Activated naive CD8-positive, alpha-beta T cell treated with anti-CD3 and anti-CD28 coated beads for 36 hours (primary cell): ENCODE measurements at regions not wholly inside any gene's neighbourhood (a gene's known extent, or its start where the extent isn't known, plus 50 kb on each side); places are given as distances from the start of the nearest gene placed in this dataset.
"Not testable (repeated sequence)": the region's sequence is repeated elsewhere in the genome, so short reads cannot be mapped to it uniquely, and the experiment has no call there.

Source experiments
- DNase-seq: peaks from one replicate; pipeline ENCODE4 v3.0.0; 2021
- H3K27ac Mint-ChIP-seq: one replicate; pipeline ENCODE4 v1.8.0; 2022; ENCODE audit warnings: mild to moderate bottlenecking, moderate library complexity, mixed read lengths
- H3K27me3 Mint-ChIP-seq: one replicate; pipeline ENCODE4 v1.8.0; 2022; ENCODE audit warnings: mild to moderate bottlenecking, mixed read lengths
- H3K36me3 Mint-ChIP-seq: one replicate; pipeline ENCODE4 v1.8.0; 2021; ENCODE audit warnings: mild to moderate bottlenecking, mixed read lengths
- H3K4me1 Mint-ChIP-seq: one replicate; pipeline ENCODE4 v1.8.0; 2021; ENCODE audit warnings: mixed read lengths
- H3K4me3 Mint-ChIP-seq: one replicate; pipeline ENCODE4 v1.8.0; 2022; ENCODE audit warnings: mild to moderate bottlenecking, moderate library complexity, mixed read lengths
- H3K9me3 Mint-ChIP-seq: one replicate; pipeline ENCODE4 v1.8.0; 2022; ENCODE audit warnings: mixed read lengths

- Mint-ChIP-seq H3K36me3 (no peaks in the 10 kb centered on the region), H3K27me3 (no peaks in the 10 kb centered on the region), H3K4me3 (no peak overlapping the region), H3K9me3 (no peaks in the 10 kb centered on the region), H3K27ac (no peak overlapping the region), H3K4me1 (no peaks in the 10 kb centered on the region)
- DNase-seq = no peak
Measured at GRCh38 chr5:3446410-3446809, 149.2 kb upstream of the IRX1 start.

- not testable (repeated sequence) for H3K36me3 Mint-ChIP-seq
Measured at GRCh38 chr5:3445517-3445916, 150.1 kb upstream of the IRX1 start.

GRCh38 chr5:3432135-3432534, 163.5 kb upstream of the IRX1 start:
- H3K4me1 Mint-ChIP-seq = no peaks in the 10 kb centered on the region
- H3K4me3 Mint-ChIP-seq = no peak overlapping the region
- DNase-seq = no peak
- no peaks in the 10 kb centered on the region for H3K36me3 Mint-ChIP-seq
- H3K27ac Mint-ChIP-seq = no peak overlapping the region
- H3K9me3 Mint-ChIP-seq = no peaks in the 10 kb centered on the region
- peaks cover 4% of the 10 kb centered on the region for H3K27me3 Mint-ChIP-seq

More at GRCh38 chr5:3445517-3445916, 150.1 kb upstream of the IRX1 start:
- not testable (repeated sequence) for H3K4me3 Mint-ChIP-seq, H3K4me1 Mint-ChIP-seq, H3K27me3 Mint-ChIP-seq, DNase-seq, H3K9me3 Mint-ChIP-seq, H3K27ac Mint-ChIP-seq

GRCh38 chr5:3430691-3431090, 164.9 kb upstream of the IRX1 start:
- Mint-ChIP-seq H3K4me3 (no peak overlapping the region), H3K4me1 (no peaks in the 10 kb centered on the region), H3K9me3 (no peaks in the 10 kb centered on the region), H3K27ac (no peak overlapping the region), H3K36me3 (no peaks in the 10 kb centered on the region), H3K27me3 (peaks cover 4% of the 10 kb centered on the region)
- DNase-seq = no peak

- Mint-ChIP-seq H3K36me3 (no peaks in the 10 kb centered on the region), H3K4me1 (no peaks in the 10 kb centered on the region), H3K9me3 (no peaks in the 10 kb centered on the region), H3K27ac (no peak overlapping the region), H3K4me3 (no peak overlapping the region), H3K27me3 (peaks cover 4% of the 10 kb centered on the region)
- DNase-seq = no peak
Measured at GRCh38 chr5:3429962-3430361, 165.7 kb upstream of the IRX1 start.

- no peak for DNase-seq
- Mint-ChIP-seq H3K9me3 (no peaks in the 10 kb centered on the region), H3K27me3 (peaks cover 4% of the 10 kb centered on the region), H3K27ac (no peak overlapping the region), H3K36me3 (no peaks in the 10 kb centered on the region), H3K4me1 (no peaks in the 10 kb centered on the region), H3K4me3 (no peak overlapping the region)
Measured at GRCh38 chr5:3428334-3428733, 167.3 kb upstream of the IRX1 start.

- DNase-seq = no peak
- no peak overlapping the region for H3K27ac Mint-ChIP-seq
- no peaks in the 10 kb centered on the region for H3K36me3 Mint-ChIP-seq
- H3K27me3 Mint-ChIP-seq = peaks cover 3% of the 10 kb centered on the region
- peaks cover 2% of the 10 kb centered on the region for H3K9me3 Mint-ChIP-seq
- H3K4me3 Mint-ChIP-seq = no peak overlapping the region
- no peaks in the 10 kb centered on the region for H3K4me1 Mint-ChIP-seq
Measured at GRCh38 chr5:3424946-3425345, 170.7 kb upstream of the IRX1 start.

- no peaks in the 10 kb centered on the region for H3K27me3 Mint-ChIP-seq
- no peaks in the 10 kb centered on the region for H3K36me3 Mint-ChIP-seq
- DNase-seq = no peak
- H3K4me1 Mint-ChIP-seq = no peaks in the 10 kb centered on the region
- no peak overlapping the region for H3K27ac Mint-ChIP-seq
- no peak overlapping the region for H3K4me3 Mint-ChIP-seq
- H3K9me3 Mint-ChIP-seq = peaks cover 5% of the 10 kb centered on the region
Measured at GRCh38 chr5:3417376-3417943, 178.2 kb upstream of the IRX1 start.

GRCh38 chr5:3414371-3414770, 181.3 kb upstream of the IRX1 start:
- Mint-ChIP-seq H3K4me1 (no peaks in the 10 kb centered on the region), H3K27me3 (no peaks in the 10 kb centered on the region), H3K9me3 (peaks cover 10% of the 10 kb centered on the region), H3K27ac (no peak overlapping the region), H3K36me3 (no peaks in the 10 kb centered on the region), H3K4me3 (no peak overlapping the region)
- DNase-seq = no peak

GRCh38 chr5:3412146-3412545, 183.5 kb upstream of the IRX1 start:
- H3K27me3 Mint-ChIP-seq = no peaks in the 10 kb centered on the region
- H3K9me3 Mint-ChIP-seq = peaks cover 10% of the 10 kb centered on the region
- no peak overlapping the region for H3K27ac Mint-ChIP-seq
- H3K36me3 Mint-ChIP-seq = no peaks in the 10 kb centered on the region
- no peak overlapping the region for H3K4me3 Mint-ChIP-seq
- DNase-seq = no peak
- H3K4me1 Mint-ChIP-seq = no peaks in the 10 kb centered on the region

GRCh38 chr5:3411363-3411762, 184.3 kb upstream of the IRX1 start:
- H3K9me3 Mint-ChIP-seq = peaks cover 11% of the 10 kb centered on the region
- H3K4me3 Mint-ChIP-seq = no peak overlapping the region
- no peaks in the 10 kb centered on the region for H3K36me3 Mint-ChIP-seq
- no peak overlapping the region for H3K27ac Mint-ChIP-seq
- H3K4me1 Mint-ChIP-seq = no peaks in the 10 kb centered on the region
- no peak for DNase-seq
- H3K27me3 Mint-ChIP-seq = no peaks in the 10 kb centered on the region

GRCh38 chr5:3401635-3402034, 194.0 kb upstream of the IRX1 start:
- H3K9me3 Mint-ChIP-seq = peaks cover 20% of the 10 kb centered on the region
- no peak overlapping the region for H3K4me3 Mint-ChIP-seq
- H3K36me3 Mint-ChIP-seq = no peaks in the 10 kb centered on the region
- no peaks in the 10 kb centered on the region for H3K27me3 Mint-ChIP-seq
- no peak overlapping the region for H3K27ac Mint-ChIP-seq
- H3K4me1 Mint-ChIP-seq = no peaks in the 10 kb centered on the region
- DNase-seq = no peak

- Mint-ChIP-seq H3K36me3 (no peaks in the 10 kb centered on the region), H3K27me3 (no peaks in the 10 kb centered on the region), H3K4me3 (no peak overlapping the region), H3K9me3 (peaks cover 18% of the 10 kb centered on the region), H3K4me1 (no peaks in the 10 kb centered on the region), H3K27ac (no peak overlapping the region)
- DNase-seq = no peak
Measured at GRCh38 chr5:3400659-3401058, 195.0 kb upstream of the IRX1 start.

GRCh38 chr5:3394891-3395599, 200.6 kb upstream of the IRX1 start:
- Mint-ChIP-seq H3K9me3 (peaks cover 9% of the 10 kb centered on the region), H3K36me3 (no peaks in the 10 kb centered on the region), H3K4me3 (no peak overlapping the region), H3K27ac (no peak overlapping the region), H3K27me3 (no peaks in the 10 kb centered on the region), H3K4me1 (no peaks in the 10 kb centered on the region)
- no peak for DNase-seq

GRCh38 chr5:3393920-3394597, 201.6 kb upstream of the IRX1 start:
- Mint-ChIP-seq H3K27ac (no peak overlapping the region), H3K4me3 (no peak overlapping the region), H3K4me1 (no peaks in the 10 kb centered on the region), H3K9me3 (no peaks in the 10 kb centered on the region), H3K27me3 (no peaks in the 10 kb centered on the region), H3K36me3 (no peaks in the 10 kb centered on the region)
- no peak for DNase-seq
